ENCODE measurements at regions not wholly inside any gene's neighbourhood (a gene's known extent, or its start where the extent isn't known, plus 50 kb on each side); places are given as distances from the start of the nearest gene placed in this dataset.

DNA sequence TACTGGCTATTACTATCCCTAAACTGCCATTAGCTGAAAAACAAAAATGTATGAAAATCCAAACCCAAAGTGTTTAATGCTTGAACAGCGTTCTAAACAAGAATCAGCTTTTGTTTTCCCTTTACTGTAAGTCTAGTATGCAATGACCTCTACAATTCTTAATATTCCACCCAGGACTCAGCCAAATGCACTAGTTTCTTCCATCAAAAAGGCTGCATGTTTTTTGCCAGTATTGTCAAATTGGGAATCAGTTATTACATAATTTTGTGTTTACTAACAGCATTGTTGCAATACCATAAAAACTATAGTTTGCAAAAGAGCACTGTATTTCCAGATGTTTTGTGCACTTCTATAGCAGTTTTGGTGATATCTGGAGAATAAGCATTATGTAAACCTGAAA lies 634.5 kb downstream of the LTN1 start:
- DNase-seq, result no peak
- Histone ChIP-seq H3K27me3 (no peaks in the 10 kb centered on the region), H3K4me1 (no peaks in the 10 kb centered on the region), H3K27ac (no peak overlapping the region), H3K4me3 (no peak overlapping the region), H3K9me3 (no peaks in the 10 kb centered on the region), H3K36me3 (no peaks in the 10 kb centered on the region)
- TF ChIP-seq, protein P1, sequence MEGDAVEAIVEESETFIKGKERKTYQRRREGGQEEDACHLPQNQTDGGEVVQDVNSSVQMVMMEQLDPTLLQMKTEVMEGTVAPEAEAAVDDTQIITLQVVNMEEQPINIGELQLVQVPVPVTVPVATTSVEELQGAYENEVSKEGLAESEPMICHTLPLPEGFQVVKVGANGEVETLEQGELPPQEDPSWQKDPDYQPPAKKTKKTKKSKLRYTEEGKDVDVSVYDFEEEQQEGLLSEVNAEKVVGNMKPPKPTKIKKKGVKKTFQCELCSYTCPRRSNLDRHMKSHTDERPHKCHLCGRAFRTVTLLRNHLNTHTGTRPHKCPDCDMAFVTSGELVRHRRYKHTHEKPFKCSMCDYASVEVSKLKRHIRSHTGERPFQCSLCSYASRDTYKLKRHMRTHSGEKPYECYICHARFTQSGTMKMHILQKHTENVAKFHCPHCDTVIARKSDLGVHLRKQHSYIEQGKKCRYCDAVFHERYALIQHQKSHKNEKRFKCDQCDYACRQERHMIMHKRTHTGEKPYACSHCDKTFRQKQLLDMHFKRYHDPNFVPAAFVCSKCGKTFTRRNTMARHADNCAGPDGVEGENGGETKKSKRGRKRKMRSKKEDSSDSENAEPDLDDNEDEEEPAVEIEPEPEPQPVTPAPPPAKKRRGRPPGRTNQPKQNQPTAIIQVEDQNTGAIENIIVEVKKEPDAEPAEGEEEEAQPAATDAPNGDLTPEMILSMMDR (IDR thresholded peaks at IDR 0.05), result no peak
- TF ChIP-seq POLR2A (IDR thresholded peaks at IDR 0.05), result no peak
- TF ChIP-seq POLR2AphosphoS5 (IDR thresholded peaks at IDR 0.05), result no peak
- TF ChIP-seq EP300 (IDR thresholded peaks at IDR 0.05; ENCODE audit: low read depth), result no peak
- intact Hi-C loops (cut with DNase I; ENCODE audit: low total_unique reads), result no loop called here
- WGBS, 2 donors (ENCODE audit: low coverage in 1 of 2), result 75 to 77% methylated on average over 1 of the region's 1 CpG
- in situ Hi-C loops (cut with MboI; ENCODE audit: low pct_ligation_motif_present in 1 of 4, low pct_unique_long_range_greater_than_20kb in 1 of 4, low sequenced_read_pairs in 3 of 4), result no loop called here

DNA sequence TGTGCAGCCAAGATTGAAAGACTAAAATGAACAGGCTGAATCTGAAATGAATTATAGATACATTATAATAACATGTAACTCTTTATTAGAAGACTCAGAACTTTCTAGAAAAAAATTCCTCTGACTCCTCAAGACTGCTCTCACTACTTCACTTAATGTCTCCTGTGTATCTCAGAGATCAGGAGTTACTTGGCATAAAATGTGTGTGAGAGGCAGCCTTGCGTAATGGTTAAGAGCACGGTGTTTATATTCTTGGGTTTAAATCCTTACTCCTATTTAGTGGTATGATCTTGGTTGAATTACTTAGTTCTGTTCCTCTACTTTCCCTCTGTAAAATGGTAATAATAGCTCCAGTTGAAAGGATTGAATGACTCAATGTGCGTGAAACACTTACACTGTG lies 634.9 kb downstream of the LTN1 start:
- no peaks in the 10 kb centered on the region for H3K4me1 ChIP-seq
- no peak overlapping the region for H3K27ac ChIP-seq
- no peak for TF ChIP-seq EP300 (IDR thresholded peaks at IDR 0.05; ENCODE audit: low read depth)
- no peak for TF ChIP-seq POLR2A (IDR thresholded peaks at IDR 0.05)
- TF ChIP-seq, protein P1 (IDR thresholded peaks at IDR 0.05), result no peak
- TF ChIP-seq POLR2AphosphoS5 (IDR thresholded peaks at IDR 0.05), result no peak
- H3K4me3 ChIP-seq, result no peak overlapping the region
- no peaks in the 10 kb centered on the region for H3K27me3 ChIP-seq
- no peaks in the 10 kb centered on the region for H3K36me3 ChIP-seq
- no peaks in the 10 kb centered on the region for H3K9me3 ChIP-seq
- in situ Hi-C loops (cut with MboI; ENCODE audit: low pct_ligation_motif_present in 1 of 4, low pct_unique_long_range_greater_than_20kb in 1 of 4, low sequenced_read_pairs in 3 of 4) (no loop called here), intact Hi-C loops (cut with DNase I; ENCODE audit: low total_unique reads) (no loop called here)
- WGBS, 2 donors (ENCODE audit: low coverage in 1 of 2), result 89 to 91% methylated on average over 3 of the region's 3 CpGs
- no peak for DNase-seq

GRCh38 chr21:28356422-28356821 lies 636.3 kb downstream of the LTN1 start:
- TF ChIP-seq, protein P1 (IDR thresholded peaks at IDR 0.05), result no peak
- TF ChIP-seq POLR2AphosphoS5 (IDR thresholded peaks at IDR 0.05) (no peak), EP300 (IDR thresholded peaks at IDR 0.05; ENCODE audit: low read depth) (no peak), POLR2A (IDR thresholded peaks at IDR 0.05) (no peak)

GRCh38 chr21:28345934-28346333 lies 646.7 kb downstream of the LTN1 start:
- TF ChIP-seq EP300 (IDR thresholded peaks at IDR 0.05; ENCODE audit: low read depth), result no peak
- TF ChIP-seq POLR2AphosphoS5 (IDR thresholded peaks at IDR 0.05), result no peak
- TF ChIP-seq, protein P1 (IDR thresholded peaks at IDR 0.05), result no peak
- TF ChIP-seq POLR2A (IDR thresholded peaks at IDR 0.05), result no peak
- DNase-seq, result no peak
- Histone ChIP-seq H3K4me1 (no peaks in the 10 kb centered on the region), H3K9me3 (no peaks in the 10 kb centered on the region), H3K4me3 (no peak overlapping the region), H3K27ac (no peak overlapping the region), H3K36me3 (no peaks in the 10 kb centered on the region), H3K27me3 (no peaks in the 10 kb centered on the region)
- in situ Hi-C loops (cut with MboI; ENCODE audit: low pct_ligation_motif_present in 1 of 4, low pct_unique_long_range_greater_than_20kb in 1 of 4, low sequenced_read_pairs in 3 of 4) (loop anchor here in 1 of 4 donors (25.0 kb wide), 1 partner anchor 1484 kb away; no protein-coding TSS in a partner anchor), intact Hi-C loops (cut with DNase I; ENCODE audit: low total_unique reads) (no loop called here)
- 60 to 81% methylated on average over 1 to 2 of the region's 2 CpGs for WGBS, 2 donors (ENCODE audit: low coverage in 1 of 2)

More at GRCh38 chr21:28356422-28356821, 636.3 kb downstream of the LTN1 start:
- Histone ChIP-seq H3K9me3 (no peaks in the 10 kb centered on the region), H3K27me3 (no peaks in the 10 kb centered on the region), H3K27ac (no peak overlapping the region), H3K36me3 (no peaks in the 10 kb centered on the region), H3K4me1 (no peaks in the 10 kb centered on the region), H3K4me3 (no peak overlapping the region)
- WGBS, 2 donors (ENCODE audit: low coverage in 1 of 2), result 83 to 87% methylated on average over 2 of the region's 2 CpGs
- in situ Hi-C loops (cut with MboI; ENCODE audit: low pct_ligation_motif_present in 1 of 4, low pct_unique_long_range_greater_than_20kb in 1 of 4, low sequenced_read_pairs in 3 of 4), result no loop called here
- intact Hi-C loops (cut with DNase I; ENCODE audit: low total_unique reads), result no loop called here
- DNase-seq, result no peak

Measured in transverse colon (tissue), 4 donors.